ENCODE measurements at regions not wholly inside any gene's neighbourhood (a gene's known extent, or its start where the extent isn't known, plus 50 kb on each side); places are given as distances from the start of the nearest gene placed in this dataset.

- TF ChIP-seq GATAD2B (conservative IDR thresholded peaks at IDR 0.05; ENCODE audit: low read depth) (no peak), STAT3 (IDR thresholded peaks at IDR 0.05; ENCODE audit: low read depth, low read length) (no peak), ZNF207 (IDR thresholded peaks at IDR 0.05; ENCODE audit: borderline replicate concordance) (no peak), ATF7 (IDR thresholded peaks at IDR 0.05; ENCODE audit: low read depth) (no peak), MTA2 (IDR thresholded peaks at IDR 0.05; ENCODE audit: low read depth) (no peak)
- TF ChIP-seq, protein P1, sequence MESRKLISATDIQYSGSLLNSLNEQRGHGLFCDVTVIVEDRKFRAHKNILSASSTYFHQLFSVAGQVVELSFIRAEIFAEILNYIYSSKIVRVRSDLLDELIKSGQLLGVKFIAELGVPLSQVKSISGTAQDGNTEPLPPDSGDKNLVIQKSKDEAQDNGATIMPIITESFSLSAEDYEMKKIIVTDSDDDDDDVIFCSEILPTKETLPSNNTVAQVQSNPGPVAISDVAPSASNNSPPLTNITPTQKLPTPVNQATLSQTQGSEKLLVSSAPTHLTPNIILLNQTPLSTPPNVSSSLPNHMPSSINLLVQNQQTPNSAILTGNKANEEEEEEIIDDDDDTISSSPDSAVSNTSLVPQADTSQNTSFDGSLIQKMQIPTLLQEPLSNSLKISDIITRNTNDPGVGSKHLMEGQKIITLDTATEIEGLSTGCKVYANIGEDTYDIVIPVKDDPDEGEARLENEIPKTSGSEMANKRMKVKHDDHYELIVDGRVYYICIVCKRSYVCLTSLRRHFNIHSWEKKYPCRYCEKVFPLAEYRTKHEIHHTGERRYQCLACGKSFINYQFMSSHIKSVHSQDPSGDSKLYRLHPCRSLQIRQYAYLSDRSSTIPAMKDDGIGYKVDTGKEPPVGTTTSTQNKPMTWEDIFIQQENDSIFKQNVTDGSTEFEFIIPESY (IDR thresholded peaks at IDR 0.05), result no peak
- H3K4me2 ChIP-seq (ENCODE audit: control insufficient read depth, insufficient read depth), result no peak overlapping the region
- SMC1A ChIA-PET (ENCODE audit: uncharacterized antibody, unreplicated experiment), result interaction anchor here (0.7 to 0.9 kb wide), 2 partner anchors 16 to 1476 kb away, joined by 3 read pairs; no protein-coding TSS in a partner anchor
- intact Hi-C loops (cut with micrococcal nuclease; ENCODE audit: unreplicated experiment) (no loop called here), in situ Hi-C loops (cut with MboI) (no loop called here)
- no TSS peak for BruUV-seq (replicated peaks)
- DNase-seq (ENCODE audit: low read depth, low spot score) (no peak), ATAC-seq (no peak), FAIRE-seq (no peak)
- no peaks in the 10 kb centered on the region for H3K9me3 ChIP-seq (replicated peaks; ENCODE audit: control insufficient read depth, insufficient read depth, low read length)
- no peaks in the 10 kb centered on the region for H4K20me1 ChIP-seq (ENCODE audit: control insufficient read depth, insufficient read depth)
- RAD21 ChIA-PET (ENCODE audit: unreplicated experiment), result no interaction called here
- no peaks in the 10 kb centered on the region for H3K27me3 ChIP-seq (replicated peaks in 1 of 2; ENCODE audit: control insufficient read depth in 2 of 2, insufficient read depth in 2 of 2, low read length in 1 of 2)
- no peak overlapping the region for H3K9ac ChIP-seq (ENCODE audit: control insufficient read depth, insufficient read depth, low read length)
- no peaks in the 10 kb centered on the region for H3K79me2 ChIP-seq (ENCODE audit: control insufficient read depth, insufficient read depth, low read length)
- no peak overlapping the region for H2AFZ ChIP-seq (ENCODE audit: control insufficient read depth, low read depth, low read length)
- POLR2A ChIA-PET, result no interaction called here
- no peaks in the 10 kb centered on the region for H3K36me3 ChIP-seq (ENCODE audit: control insufficient read depth in 2 of 2, insufficient read depth in 2 of 2, low read length in 1 of 2)
- 61% methylated on average over 7 of the region's 7 CpGs for WGBS (ENCODE audit: insufficient coverage, insufficient replicate concordance, low lambda C conversion rate, missing lambda C conversion rate)
- CTCF ChIA-PET, result no interaction called here
- no peak overlapping the region for H3K4me3 ChIP-seq
- H3K4me1 ChIP-seq (ENCODE audit: control insufficient read depth, insufficient read depth, low read length), result no peaks in the 10 kb centered on the region
- no peak overlapping the region for H3K27ac ChIP-seq (ENCODE audit: control insufficient read depth, insufficient read depth)
Observed at GRCh38 chr5:114858665-114859437, 310.9 kb downstream of the TRIM36 start.
